Type B pancreatic cell (in vitro differentiated cells): ENCODE measurements at regions not wholly inside any gene's neighbourhood (a gene's known extent, or its start where the extent isn't known, plus 50 kb on each side); places are given as distances from the start of the nearest gene placed in this dataset.
"Not testable (repeated sequence)": the region's sequence is repeated elsewhere in the genome, so short reads cannot be mapped to it uniquely, and the experiment has no call there.

Experiments
- DNase-seq: peaks from one replicate; pipeline ENCODE4 v3.0.0; 2021; ENCODE audit warnings: mixed read lengths; ENCODE audit not compliant: unreplicated experiment; ENCODE audit errors: extremely low spot score
- H3K27ac Mint-ChIP-seq: 2 replicates; pipeline ENCODE4 v1.8.0; 2021; ENCODE audit warnings: mild to moderate bottlenecking, mixed read lengths
- H3K27me3 Mint-ChIP-seq: 2 replicates; pipeline ENCODE4 v1.8.0; 2021; ENCODE audit warnings: mixed read lengths
- H3K36me3 Mint-ChIP-seq: 2 replicates; pipeline ENCODE4 v1.8.0; 2021; ENCODE audit warnings: mixed read lengths
- H3K4me1 Mint-ChIP-seq: one replicate; pipeline ENCODE4 v1.8.0; 2021; ENCODE audit warnings: mixed read lengths; ENCODE audit not compliant: unreplicated experiment
- H3K4me3 Mint-ChIP-seq: 2 replicates; pipeline ENCODE4 v1.8.0; 2021; ENCODE audit warnings: mild to moderate bottlenecking, mixed read lengths
- H3K9me3 Mint-ChIP-seq: 2 replicates; pipeline ENCODE4 v1.8.0; 2021; ENCODE audit warnings: mixed read lengths
- CTCF ChIP-seq: fragments of 200-600 bp; sonication (generic); conservative IDR thresholded peaks from 2 replicates; pipeline ENCODE4 v1.5.0; 2021; ENCODE audit warnings: antibody characterized with exemption, mild to moderate bottlenecking

DNA sequence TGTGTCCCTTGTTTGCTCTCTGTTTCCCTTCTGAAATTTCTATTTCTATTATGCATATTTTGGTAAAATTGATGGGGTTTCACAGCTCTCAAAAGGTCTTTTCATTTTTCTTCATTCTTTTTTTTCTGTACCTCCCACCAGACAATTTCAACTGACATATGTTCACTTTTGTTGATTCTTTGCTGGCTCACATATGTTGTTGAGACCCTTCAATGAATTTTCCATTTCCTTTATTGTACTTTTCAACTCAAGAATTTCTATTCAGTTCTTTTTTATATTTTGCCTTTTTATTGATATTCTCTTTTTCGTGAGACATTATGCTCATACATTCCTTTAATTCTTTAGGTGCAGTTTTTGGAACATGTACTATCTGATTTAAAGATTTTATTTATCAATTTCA lies 102.6 kb upstream of the GRIK1 start:
- no peak overlapping the region for H3K4me3 Mint-ChIP-seq
- DNase-seq, result no peak
- H3K9me3 Mint-ChIP-seq, result peaks cover 5% of the 10 kb centered on the region
- H3K36me3 Mint-ChIP-seq, result peaks cover 3% of the 10 kb centered on the region
- no peaks in the 10 kb centered on the region for H3K4me1 Mint-ChIP-seq
- H3K27ac Mint-ChIP-seq, result no peak overlapping the region
- no peak for TF ChIP-seq CTCF
- no peaks in the 10 kb centered on the region for H3K27me3 Mint-ChIP-seq

- H3K27me3 Mint-ChIP-seq, result peaks cover 4% of the 10 kb centered on the region
- no peaks in the 10 kb centered on the region for H3K4me1 Mint-ChIP-seq
- H3K9me3 Mint-ChIP-seq, result no peaks in the 10 kb centered on the region
- H3K4me3 Mint-ChIP-seq, result no peak overlapping the region
- no peaks in the 10 kb centered on the region for H3K36me3 Mint-ChIP-seq
- H3K27ac Mint-ChIP-seq, result no peak overlapping the region
- DNase-seq, result no peak
- no peak for TF ChIP-seq CTCF
Observed at GRCh38 chr21:30033441-30033840, 93.6 kb upstream of the GRIK1 start.

DNA sequence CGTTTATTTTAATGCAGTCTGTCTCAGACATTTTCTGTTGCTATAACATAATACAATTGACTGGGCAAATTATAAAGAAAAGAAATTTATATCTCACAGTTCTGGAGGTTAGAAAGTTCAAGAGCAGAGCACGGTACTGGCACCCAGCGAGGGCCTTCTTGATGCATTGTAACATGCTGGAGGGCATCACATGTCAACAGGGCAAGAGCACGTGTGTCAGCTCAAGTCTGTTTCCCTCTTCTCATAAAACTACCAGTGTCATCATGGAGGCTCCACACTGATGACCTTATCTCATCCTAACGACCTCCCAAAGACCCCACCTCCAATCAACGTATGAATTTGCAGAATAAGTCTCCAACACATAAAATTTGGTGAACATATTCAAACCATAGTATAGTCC lies 90.6 kb upstream of the GRIK1 start:
- DNase-seq, result no peak
- no peaks in the 10 kb centered on the region for H3K9me3 Mint-ChIP-seq
- no peak for TF ChIP-seq CTCF
- H3K4me1 Mint-ChIP-seq, result no peaks in the 10 kb centered on the region
- H3K36me3 Mint-ChIP-seq, result no peaks in the 10 kb centered on the region
- H3K27ac Mint-ChIP-seq, result no peak overlapping the region
- peaks cover 7% of the 10 kb centered on the region for H3K27me3 Mint-ChIP-seq
- no peak overlapping the region for H3K4me3 Mint-ChIP-seq

GRCh38 chr21:30028537-30028936 lies 88.7 kb upstream of the GRIK1 start:
- peaks cover 4% of the 10 kb centered on the region for H3K27me3 Mint-ChIP-seq
- no peak for DNase-seq
- no peaks in the 10 kb centered on the region for H3K4me1 Mint-ChIP-seq
- no peak overlapping the region for H3K4me3 Mint-ChIP-seq
- H3K27ac Mint-ChIP-seq, result no peak overlapping the region
- TF ChIP-seq CTCF, result no peak
- no peaks in the 10 kb centered on the region for H3K36me3 Mint-ChIP-seq
- no peaks in the 10 kb centered on the region for H3K9me3 Mint-ChIP-seq

DNA sequence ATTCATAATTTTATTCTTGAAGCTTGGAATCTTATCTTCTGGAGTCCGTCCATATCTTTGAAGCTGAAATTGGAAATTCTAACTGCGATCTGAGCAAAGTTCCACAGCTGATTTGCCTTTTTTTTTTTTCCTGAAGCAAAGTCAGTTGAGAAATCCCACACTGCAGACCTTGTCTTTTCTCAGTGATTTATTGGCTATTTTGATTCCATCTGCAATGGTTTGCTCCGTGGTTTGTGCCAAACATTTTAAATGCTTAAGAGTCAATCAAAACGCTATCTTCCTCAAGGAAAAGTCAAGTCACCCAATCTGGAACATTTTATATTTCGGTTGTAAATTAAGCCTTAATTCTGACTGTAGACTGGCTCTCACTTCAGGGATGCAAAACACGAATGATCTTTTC lies 88.2 kb upstream of the GRIK1 start:
- no peak overlapping the region for H3K4me3 Mint-ChIP-seq
- TF ChIP-seq CTCF, result no peak
- no peaks in the 10 kb centered on the region for H3K9me3 Mint-ChIP-seq
- no peak for DNase-seq
- peaks cover 4% of the 10 kb centered on the region for H3K27me3 Mint-ChIP-seq
- no peaks in the 10 kb centered on the region for H3K4me1 Mint-ChIP-seq
- H3K36me3 Mint-ChIP-seq, result no peaks in the 10 kb centered on the region
- no peak overlapping the region for H3K27ac Mint-ChIP-seq

GRCh38 chr21:30023056-30023455 lies 83.3 kb upstream of the GRIK1 start:
- H3K36me3 Mint-ChIP-seq, H3K27me3 Mint-ChIP-seq, H3K9me3 Mint-ChIP-seq, H3K4me1 Mint-ChIP-seq, H3K27ac Mint-ChIP-seq, DNase-seq, H3K4me3 Mint-ChIP-seq: not testable (repeated sequence)
